Psoas muscle (tissue), 7 donors: ENCODE measurements at regions not wholly inside any gene's neighbourhood (a gene's known extent, or its start where the extent isn't known, plus 50 kb on each side); places are given as distances from the start of the nearest gene placed in this dataset.
"Not testable (repeated sequence)": the region's sequence is repeated elsewhere in the genome, so short reads cannot be mapped to it uniquely, and the experiment has no call there.

Source experiments
- ATAC-seq, 4 donors: fragments of 200-7000 bp; cut with Tn5 transposase; one replicate each; pipeline ENCODE4 v1.9.1; 2020; ENCODE audit warnings: moderate library complexity in 3 of 4, mild to moderate bottlenecking in 2 of 4
- DNase-seq, 2 donors: peaks; one replicate each; pipeline ENCODE4 v3.0.0-alpha.2; 2020
- H3K27ac ChIP-seq: fragments of 200-600 bp; one replicate; pipeline ENCODE4 v1.8.0; 2022
- H3K27me3 ChIP-seq, 3 donors: fragments of 200-600 bp in 1 of 3; one replicate each; pipeline versions ENCODE4 v1.6.1 to v1.8.0; 2013 to 2022; ENCODE audit warnings: low read length in 2 of 3, mild to moderate bottlenecking in 2 of 3, moderate library complexity in 1 of 3; ENCODE audit not compliant: insufficient read depth in 3 of 3
- H3K36me3 ChIP-seq, 2 donors: fragments of 200-600 bp in 1 of 2; one replicate each; pipeline versions ENCODE4 v1.6.1 to v1.8.0; 2013 to 2022; ENCODE audit warnings: low read depth in 1 of 2, mild to moderate bottlenecking in 1 of 2, moderate library complexity in 1 of 2; ENCODE audit not compliant: insufficient read depth in 1 of 2
- H3K4me1 ChIP-seq: fragments of 200-600 bp; one replicate; pipeline ENCODE4 v1.8.0; 2022
- H3K4me3 ChIP-seq: fragments of 200-600 bp; one replicate; pipeline ENCODE4 v1.8.0; 2022; ENCODE audit warnings: mild to moderate bottlenecking
- H3K9me3 ChIP-seq: fragments of 200-600 bp; one replicate; pipeline ENCODE4 v1.8.0; 2022
- WGBS, 3 donors: extraction: QIAGEN DNeasy Blood & Tissue Kit; methylation state at CpG; one replicate each; pipeline versions ENCODE4 v1.1.6 to v1.1.7; 2013; 5-methylcytosine and 5-hydroxymethylcytosine counted together
- intact Hi-C, 2 donors: fragments of 100-400 bp; cut with DNase I; formaldehyde crosslinking; loops; one replicate each; pipeline versions ENCODE4 v1.11.0 to v1.14.2; 2022
- TF ChIP-seq, protein P1 (sequence below): fragments of 200-600 bp; IDR thresholded peaks from one replicate; pipeline ENCODE4 v1.8.0; 2022; ENCODE audit warnings: antibody characterized with exemption
- donor health status: healthy with polysubstance abuse.
- donor health status: DM: no; HTN: no; CAD: no; lungs with moderate emphysema.
- donor health status: Bipolar disorder and iron deficiency.
- donor health status: healthy.
- donor health status: DM: yes; HTN: yes; CAD: no.
- donor health status: DM: no; HTN: no; CAD: no.
- donor health status: DM: yes; HTN: yes; CAD: no.

DNA sequence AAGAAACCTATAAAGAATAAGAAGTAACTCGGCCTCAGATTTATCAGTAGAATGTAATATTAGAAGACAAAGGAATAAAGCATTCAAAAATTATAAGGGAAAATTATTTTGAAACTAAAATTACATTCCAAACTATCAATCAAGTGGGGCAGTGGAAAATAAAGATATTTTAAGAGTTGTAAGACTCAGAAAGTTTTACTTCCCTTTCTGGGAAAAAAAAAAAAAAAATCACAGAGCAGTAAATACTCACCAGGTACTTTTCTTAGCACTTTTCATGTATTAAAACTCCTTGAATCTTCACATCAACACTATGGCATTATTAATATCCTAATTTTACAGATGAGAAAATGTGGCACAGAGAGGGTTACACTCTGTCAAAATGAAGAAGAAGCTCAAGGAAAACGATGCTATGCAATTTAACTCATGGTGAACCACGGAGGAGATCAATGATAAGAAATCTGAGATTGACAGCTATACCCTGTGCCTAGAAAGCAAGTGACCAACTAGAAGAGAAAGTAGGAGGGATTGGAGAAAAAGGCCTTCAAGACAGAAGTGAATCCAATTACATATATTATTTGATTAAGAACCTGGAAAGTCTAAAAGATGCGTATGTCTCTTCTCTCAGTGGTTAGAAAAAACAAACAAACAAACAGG, 238.9 kb upstream of the ID2 start:
- H3K9me3 ChIP-seq = no peaks in the 10 kb centered on the region
- DNase-seq = no peak
- no peaks in the 10 kb centered on the region for H3K4me1 ChIP-seq
- TF ChIP-seq, protein P1, sequence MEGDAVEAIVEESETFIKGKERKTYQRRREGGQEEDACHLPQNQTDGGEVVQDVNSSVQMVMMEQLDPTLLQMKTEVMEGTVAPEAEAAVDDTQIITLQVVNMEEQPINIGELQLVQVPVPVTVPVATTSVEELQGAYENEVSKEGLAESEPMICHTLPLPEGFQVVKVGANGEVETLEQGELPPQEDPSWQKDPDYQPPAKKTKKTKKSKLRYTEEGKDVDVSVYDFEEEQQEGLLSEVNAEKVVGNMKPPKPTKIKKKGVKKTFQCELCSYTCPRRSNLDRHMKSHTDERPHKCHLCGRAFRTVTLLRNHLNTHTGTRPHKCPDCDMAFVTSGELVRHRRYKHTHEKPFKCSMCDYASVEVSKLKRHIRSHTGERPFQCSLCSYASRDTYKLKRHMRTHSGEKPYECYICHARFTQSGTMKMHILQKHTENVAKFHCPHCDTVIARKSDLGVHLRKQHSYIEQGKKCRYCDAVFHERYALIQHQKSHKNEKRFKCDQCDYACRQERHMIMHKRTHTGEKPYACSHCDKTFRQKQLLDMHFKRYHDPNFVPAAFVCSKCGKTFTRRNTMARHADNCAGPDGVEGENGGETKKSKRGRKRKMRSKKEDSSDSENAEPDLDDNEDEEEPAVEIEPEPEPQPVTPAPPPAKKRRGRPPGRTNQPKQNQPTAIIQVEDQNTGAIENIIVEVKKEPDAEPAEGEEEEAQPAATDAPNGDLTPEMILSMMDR = no peak
- intact Hi-C loops = no loop called here
- ATAC-seq = no peak
- no peaks in the 10 kb centered on the region for H3K36me3 ChIP-seq
- H3K4me3 ChIP-seq = no peak overlapping the region
- no peak overlapping the region for H3K27ac ChIP-seq
- no peaks in the 10 kb centered on the region for H3K27me3 ChIP-seq
- WGBS, 3 donors = 56 to 66% (median 61%) methylated on average over 4 of the region's 4 CpGs

DNA sequence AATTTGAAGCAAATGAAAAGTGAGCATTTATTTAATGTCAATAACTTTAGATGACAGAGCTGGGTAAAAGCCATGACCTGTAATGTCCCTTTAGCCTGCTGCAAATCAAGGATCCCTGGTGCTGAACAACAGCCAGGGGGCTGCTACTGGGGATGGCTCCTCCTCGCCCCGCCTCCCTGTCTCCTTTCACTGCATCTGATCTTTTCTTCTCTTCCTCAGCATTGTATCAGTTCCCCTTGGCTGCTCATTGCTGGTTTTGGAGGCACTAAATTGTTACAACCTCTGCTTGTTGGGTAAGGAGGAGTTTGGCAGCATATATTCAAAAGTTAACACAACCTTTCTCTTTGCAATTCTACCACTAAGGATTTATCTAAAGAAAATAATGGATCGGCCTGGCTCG, 236.3 kb upstream of the ID2 start:
- no peak overlapping the region for H3K4me3 ChIP-seq
- no peaks in the 10 kb centered on the region for H3K4me1 ChIP-seq
- intact Hi-C loops = no loop called here
- ATAC-seq (no peak), DNase-seq (no peak)
- TF ChIP-seq, protein P1 = no peak
- no peak overlapping the region for H3K27ac ChIP-seq
- H3K9me3 ChIP-seq = no peaks in the 10 kb centered on the region
- WGBS, 3 donors = 38 to 56% (median 43%) methylated on average over 4 of the region's 4 CpGs
- no peaks in the 10 kb centered on the region for H3K36me3 ChIP-seq
- H3K27me3 ChIP-seq = no peaks in the 10 kb centered on the region

DNA sequence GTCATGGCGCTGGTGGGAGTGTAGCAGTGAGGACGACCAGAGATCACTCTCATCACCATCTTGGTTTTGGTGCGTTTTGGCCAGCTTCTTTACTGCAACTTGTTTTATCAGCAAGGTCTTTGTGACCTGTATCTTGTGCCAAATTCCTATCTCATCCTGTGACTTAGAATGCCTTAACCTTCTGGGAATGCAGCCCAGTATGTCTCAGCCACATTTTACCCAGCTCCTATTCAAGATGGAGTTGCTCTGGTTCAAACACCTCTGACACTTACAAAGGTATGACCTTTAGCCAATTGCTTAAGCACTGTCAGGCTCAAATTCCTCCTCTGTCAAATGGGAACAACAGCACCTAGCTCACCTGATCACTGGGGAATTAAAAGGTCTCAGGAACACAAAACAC, 235.1 kb upstream of the ID2 start:
- intact Hi-C loops = not testable (repeated sequence)
- 75 to 82% (median 76%) methylated on average over 3 of the region's 3 CpGs for WGBS, 3 donors

DNA sequence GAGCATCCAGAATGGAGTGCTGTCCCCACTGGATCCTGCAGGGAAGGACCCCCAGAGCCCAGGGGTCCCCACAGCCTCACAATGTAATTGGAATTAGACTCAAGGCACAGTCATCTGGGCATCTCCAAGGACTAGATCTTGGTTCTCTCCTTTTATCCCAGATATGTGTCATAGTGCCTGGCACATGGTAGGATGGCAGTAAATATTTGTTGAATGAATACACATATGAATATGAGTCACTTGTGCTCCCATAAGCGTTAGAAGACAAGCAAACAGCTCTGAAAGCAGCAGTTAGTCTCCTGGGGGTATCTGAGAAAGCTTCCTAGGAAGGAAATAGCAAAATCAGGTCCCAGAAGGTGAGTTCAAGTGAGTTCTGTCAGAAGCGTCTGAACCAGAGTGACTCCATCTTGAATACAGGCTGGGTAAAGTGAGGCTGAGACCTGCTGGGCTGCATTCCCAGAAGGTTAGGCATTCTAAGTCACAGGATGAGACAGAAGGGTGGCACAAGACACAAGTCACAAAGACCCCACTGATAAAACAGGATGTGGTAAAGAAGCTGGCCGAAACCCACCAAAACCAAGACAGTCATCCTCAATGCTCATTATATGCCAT, 234.1 kb upstream of the ID2 start:
- Histone ChIP-seq H3K4me1 (no peaks in the 10 kb centered on the region), H3K36me3 (no peaks in the 10 kb centered on the region), H3K9me3 (no peaks in the 10 kb centered on the region), H3K27me3 (no peaks in the 10 kb centered on the region), H3K4me3 (no peak overlapping the region), H3K27ac (no peak overlapping the region)
- no peak for DNase-seq
- WGBS, 3 donors = 79 to 92% (median 82%) methylated on average over 3 of the region's 3 CpGs
- TF ChIP-seq, protein P1 = no peak
- ATAC-seq = no peak
- intact Hi-C loops = no loop called here

More for the DNA sequence above, 235.1 kb upstream of the ID2 start:
- not testable (repeated sequence) for ATAC-seq, H3K4me3 ChIP-seq, H3K4me1 ChIP-seq, H3K27ac ChIP-seq, H3K36me3 ChIP-seq, DNase-seq, H3K9me3 ChIP-seq, H3K27me3 ChIP-seq

DNA sequence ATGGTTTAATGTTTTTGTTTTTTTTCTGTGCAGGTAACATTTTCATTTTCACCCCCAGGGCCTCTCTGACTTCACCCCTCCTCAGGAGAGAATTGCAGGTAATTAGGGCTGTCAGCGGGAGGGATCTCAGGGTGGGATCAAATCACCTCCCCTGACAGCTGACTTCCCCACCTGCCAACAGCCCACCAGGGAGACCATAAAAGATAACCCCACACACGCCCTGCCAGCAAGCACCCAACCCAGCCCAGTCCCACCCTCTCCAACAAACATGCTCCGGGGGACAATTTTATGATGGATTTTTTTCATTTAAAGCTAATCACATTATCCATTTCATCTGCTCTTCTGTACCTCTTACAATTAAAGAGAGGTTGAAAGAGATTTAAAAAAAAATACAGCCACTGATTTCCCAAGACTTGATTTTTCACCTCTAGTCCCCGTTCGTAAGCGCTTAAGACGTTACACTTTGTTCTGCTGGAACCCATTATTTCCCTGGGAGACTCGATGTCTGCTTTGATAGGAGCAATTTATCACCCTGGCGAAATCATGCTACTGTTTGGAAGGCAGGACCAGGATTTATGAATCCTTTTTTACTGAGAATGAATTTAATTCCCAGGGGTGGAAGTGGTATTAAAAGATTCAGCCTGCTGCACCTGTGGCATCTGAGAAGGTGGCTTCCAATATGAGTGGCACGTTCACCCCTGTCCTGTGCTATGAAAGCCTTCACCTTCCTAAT, 232.9 kb upstream of the ID2 start:
- Histone ChIP-seq H3K9me3 (no peaks in the 10 kb centered on the region), H3K4me3 (no peak overlapping the region), H3K27ac (no peak overlapping the region), H3K27me3 (peaks cover 0 to 4% (median 0%) of the 10 kb centered on the region in 3 donors), H3K4me1 (no peaks in the 10 kb centered on the region), H3K36me3 (no peaks in the 10 kb centered on the region)
- DNase-seq (no peak), ATAC-seq (no peak)
- intact Hi-C loops = no loop called here
- TF ChIP-seq, protein P1 = no peak
- 61 to 73% (median 61%) methylated on average over 10 of the region's 10 CpGs for WGBS, 3 donors
